A673 (cell line): ENCODE measurements at regions not wholly inside any gene's neighbourhood (a gene's known extent, or its start where the extent isn't known, plus 50 kb on each side); places are given as distances from the start of the nearest gene placed in this dataset.

Experiments
- BruUV-seq: library from RNA; stranded (reverse); fragments of 400-500 nt; replicated peaks from 2 replicates; lab custom pipeline; 2021; lab: Mats Ljungman, UMichigan
- CTCF ChIA-PET: fragments of 300-600 bp; sonication (Branson Sonifier 250); formaldehyde crosslinking; loops from one replicate; lab custom pipeline; 2022; ENCODE audit warnings: antibody characterized with exemption; lab: Charles Lee
- POLR2A ChIA-PET: fragments of 300-600 bp; sonication (Branson Sonifier 250); formaldehyde crosslinking; loops from one replicate; lab custom pipeline; 2022; ENCODE audit warnings: antibody characterized with exemption; ENCODE audit not compliant: low non-redundant PET; lab: Charles Lee
- DNase-seq: peaks from one replicate; pipeline ENCODE4 v3.0.0-alpha.2; 2015; ENCODE audit warnings: low spot score
- H3K27ac ChIP-seq: fragments of 200-600 bp; sonication (generic); 2 replicates; pipeline ENCODE4 v1.5.1; 2016; ENCODE audit warnings: mixed run types, low read depth, mild to moderate bottlenecking, mixed read lengths, antibody characterized with exemption, low read length; ENCODE audit not compliant: poor library complexity, severe bottlenecking
- H3K27me3 ChIP-seq: fragments of 200-600 bp; sonication (generic); replicated peaks from 2 replicates; pipeline ENCODE4 v1.6.1; 2017; ENCODE audit warnings: mixed run types, low read depth, mild to moderate bottlenecking, mixed read lengths, antibody characterized with exemption, low read length; ENCODE audit not compliant: insufficient read depth, poor library complexity
- H3K36me3 ChIP-seq: fragments of 200-600 bp; sonication (generic); 2 replicates; pipeline ENCODE4 v1.6.1; 2016; ENCODE audit warnings: mixed run types, mild to moderate bottlenecking, mixed read lengths, antibody characterized with exemption, low read length; ENCODE audit not compliant: insufficient read depth, poor library complexity, severe bottlenecking
- H3K4me1 ChIP-seq: fragments of 200-600 bp; sonication (generic); 2 replicates; pipeline ENCODE4 v1.6.1; 2017; ENCODE audit warnings: mixed run types, mild to moderate bottlenecking, mixed read lengths, antibody characterized with exemption, low read length; ENCODE audit not compliant: insufficient read depth, poor library complexity, severe bottlenecking
- H3K4me3 ChIP-seq: fragments of 200-600 bp; sonication (generic); 2 replicates; pipeline ENCODE4 v1.5.1; 2016; ENCODE audit warnings: low read depth, mixed run types, mild to moderate bottlenecking, mixed read lengths, low read length; ENCODE audit not compliant: poor library complexity, severe bottlenecking
- H3K9me3 ChIP-seq: fragments of 200-600 bp; sonication (generic); 2 replicates; pipeline ENCODE4 v1.6.1; 2016; ENCODE audit warnings: mixed run types, low read depth, mild to moderate bottlenecking, mixed read lengths, antibody characterized with exemption, low read length; ENCODE audit not compliant: poor library complexity, severe bottlenecking
- EZH2 ChIP-seq: fragments of 200-600 bp; sonication (generic); IDR thresholded peaks from 2 replicates; pipeline ENCODE4 v1.6.1; 2017; ENCODE audit warnings: borderline replicate concordance, low read depth, mild to moderate bottlenecking, mixed read lengths, antibody characterized with exemption, low read length; ENCODE audit not compliant: poor library complexity, severe bottlenecking
- intact Hi-C: fragments of 100-400 bp; cut with micrococcal nuclease; formaldehyde crosslinking; loops from one replicate; pipeline ENCODE4 v1.10.0; 2022; ENCODE audit not compliant: unreplicated experiment
- TF ChIP-seq, protein P1 (sequence below): fragments of 300-800, 200-600 bp; sonication (generic); conservative IDR thresholded peaks from 2 replicates; pipeline ENCODE4 v1.5.1; 2017; ENCODE audit warnings: low read depth, mild to moderate bottlenecking, antibody characterized with exemption, low read length, moderate library complexity, mixed read lengths

DNA sequence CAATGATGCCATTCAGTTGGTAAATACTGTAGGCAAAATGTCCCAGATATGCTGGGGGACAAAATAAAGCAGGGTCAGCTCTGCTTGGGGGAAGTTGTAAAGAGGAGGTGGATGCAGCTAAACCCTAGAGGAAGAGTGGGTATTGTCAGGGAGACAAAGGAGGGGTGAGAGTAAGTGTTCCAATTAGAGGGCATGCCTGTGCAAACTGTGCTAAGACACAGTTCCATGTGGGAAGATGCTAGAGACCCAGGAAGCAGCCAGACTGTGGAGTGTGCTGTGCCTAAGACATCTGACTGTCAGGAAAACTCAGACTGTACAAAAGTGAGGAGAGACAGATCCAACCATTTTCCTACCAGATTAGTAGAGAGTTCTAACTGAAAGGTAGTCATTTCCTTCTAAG is 474.3 kb downstream of the ATP23 start:
- Histone ChIP-seq H3K9me3 (no peaks in the 10 kb centered on the region), H3K27me3 (no peaks in the 10 kb centered on the region), H3K27ac (no peak overlapping the region), H3K36me3 (no peaks in the 10 kb centered on the region), H3K4me1 (no peaks in the 10 kb centered on the region), H3K4me3 (no peak overlapping the region)
- intact Hi-C loops = no loop called here
- ChIA-PET CTCF (no interaction called here), POLR2A (no interaction called here)
- no peak for TF ChIP-seq EZH2
- TF ChIP-seq, protein P1, sequence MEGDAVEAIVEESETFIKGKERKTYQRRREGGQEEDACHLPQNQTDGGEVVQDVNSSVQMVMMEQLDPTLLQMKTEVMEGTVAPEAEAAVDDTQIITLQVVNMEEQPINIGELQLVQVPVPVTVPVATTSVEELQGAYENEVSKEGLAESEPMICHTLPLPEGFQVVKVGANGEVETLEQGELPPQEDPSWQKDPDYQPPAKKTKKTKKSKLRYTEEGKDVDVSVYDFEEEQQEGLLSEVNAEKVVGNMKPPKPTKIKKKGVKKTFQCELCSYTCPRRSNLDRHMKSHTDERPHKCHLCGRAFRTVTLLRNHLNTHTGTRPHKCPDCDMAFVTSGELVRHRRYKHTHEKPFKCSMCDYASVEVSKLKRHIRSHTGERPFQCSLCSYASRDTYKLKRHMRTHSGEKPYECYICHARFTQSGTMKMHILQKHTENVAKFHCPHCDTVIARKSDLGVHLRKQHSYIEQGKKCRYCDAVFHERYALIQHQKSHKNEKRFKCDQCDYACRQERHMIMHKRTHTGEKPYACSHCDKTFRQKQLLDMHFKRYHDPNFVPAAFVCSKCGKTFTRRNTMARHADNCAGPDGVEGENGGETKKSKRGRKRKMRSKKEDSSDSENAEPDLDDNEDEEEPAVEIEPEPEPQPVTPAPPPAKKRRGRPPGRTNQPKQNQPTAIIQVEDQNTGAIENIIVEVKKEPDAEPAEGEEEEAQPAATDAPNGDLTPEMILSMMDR = no peak
- BruUV-seq = no TSS peak
- DNase-seq = no peak

GRCh38 chr12:58416236-58416635 is 474.9 kb downstream of the ATP23 start:
- Histone ChIP-seq H3K4me3 (no peak overlapping the region), H3K9me3 (no peaks in the 10 kb centered on the region), H3K27me3 (no peaks in the 10 kb centered on the region), H3K27ac (no peak overlapping the region), H3K36me3 (no peaks in the 10 kb centered on the region), H3K4me1 (no peaks in the 10 kb centered on the region)
- CTCF ChIA-PET = no interaction called here
- intact Hi-C loops = no loop called here
- no TSS peak for BruUV-seq
- DNase-seq = peak; percentile 54
- POLR2A ChIA-PET = no interaction called here
- no peak for TF ChIP-seq EZH2
- TF ChIP-seq, protein P1 = peak; percentile 38

DNA sequence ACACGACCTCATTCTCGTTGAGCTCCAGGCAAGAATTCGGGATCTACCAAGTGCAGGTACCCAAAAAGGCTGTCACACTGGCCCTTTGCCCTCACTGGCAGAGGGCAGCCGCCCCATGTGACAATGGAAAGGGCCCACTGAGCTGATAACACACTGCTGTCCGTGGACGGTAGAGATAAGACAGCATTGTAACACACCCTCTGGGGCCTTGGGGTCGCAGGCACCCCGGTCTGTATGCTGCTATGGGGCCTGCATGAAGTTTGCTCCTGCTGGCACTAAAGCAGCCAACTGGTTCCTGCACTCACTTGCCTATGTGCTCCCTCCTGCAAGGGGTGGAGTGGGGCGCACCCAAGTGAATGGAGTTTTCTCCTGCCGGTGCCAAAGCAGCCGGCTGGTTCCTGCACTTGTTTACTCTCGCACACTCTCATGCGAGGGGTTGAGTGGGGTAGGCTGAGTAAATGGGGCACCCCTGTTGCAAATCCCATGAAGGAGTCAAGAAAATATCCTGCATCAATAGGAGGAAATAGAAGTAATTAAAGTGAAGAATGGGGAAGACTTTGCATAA is 477.9 kb downstream of the ATP23 start:
- Histone ChIP-seq H3K27me3 (no peaks in the 10 kb centered on the region), H3K4me1 (no peaks in the 10 kb centered on the region), H3K27ac (no peak overlapping the region), H3K4me3 (no peak overlapping the region), H3K9me3 (no peaks in the 10 kb centered on the region), H3K36me3 (no peaks in the 10 kb centered on the region)
- intact Hi-C loops = no loop called here
- POLR2A ChIA-PET = no interaction called here
- TF ChIP-seq, protein P1 = no peak
- no peak for TF ChIP-seq EZH2
- CTCF ChIA-PET = no interaction called here
- DNase-seq = no peak
- BruUV-seq = no TSS peak
